Osteocyte (in vitro differentiated cells): ENCODE measurements at regions not wholly inside any gene's neighbourhood (a gene's known extent, or its start where the extent isn't known, plus 50 kb on each side); places are given as distances from the start of the nearest gene placed in this dataset.

Source experiments
- DNase-seq: peaks from one replicate; pipeline ENCODE4 v3.0.0; 2021; ENCODE audit warnings: mixed read lengths; ENCODE audit not compliant: unreplicated experiment; ENCODE audit errors: extremely low spot score
- H3K27ac Mint-ChIP-seq: one replicate; pipeline ENCODE4 v1.8.0; 2021; ENCODE audit warnings: mild to moderate bottlenecking, mixed read lengths; ENCODE audit not compliant: unreplicated experiment
- H3K27me3 Mint-ChIP-seq: one replicate; pipeline ENCODE4 v1.8.0; 2021; ENCODE audit warnings: mixed read lengths; ENCODE audit not compliant: unreplicated experiment
- H3K36me3 Mint-ChIP-seq: one replicate; pipeline ENCODE4 v1.8.0; 2021; ENCODE audit warnings: mixed read lengths; ENCODE audit not compliant: unreplicated experiment
- H3K4me1 Mint-ChIP-seq: one replicate; pipeline ENCODE4 v1.8.0; 2021; ENCODE audit warnings: mixed read lengths; ENCODE audit not compliant: unreplicated experiment
- H3K4me3 Mint-ChIP-seq: one replicate; pipeline ENCODE4 v1.8.0; 2021; ENCODE audit warnings: mild to moderate bottlenecking, moderate library complexity, mixed read lengths; ENCODE audit not compliant: unreplicated experiment
- H3K9me3 Mint-ChIP-seq: one replicate; pipeline ENCODE4 v1.8.0; 2021; ENCODE audit warnings: mixed read lengths; ENCODE audit not compliant: unreplicated experiment
- CTCF ChIP-seq: fragments of 200-600 bp; sonication (generic); IDR thresholded peaks from 2 replicates; pipeline ENCODE4 v1.5.0; 2021; ENCODE audit warnings: antibody characterized with exemption, mild to moderate bottlenecking, moderate library complexity

- TF ChIP-seq CTCF: no peak
- Mint-ChIP-seq H3K36me3 (no peaks in the 10 kb centered on the region), H3K4me3 (no peak overlapping the region), H3K27ac (peak overlapping the region; percentile 85), H3K4me1 (peaks cover 50% of the 10 kb centered on the region), H3K9me3 (no peaks in the 10 kb centered on the region), H3K27me3 (no peaks in the 10 kb centered on the region)
- DNase-seq: no peak
Observed at GRCh38 chr3:184659797-184660301, 52.0 kb downstream of the MAGEF1 start.

GRCh38 chr3:184658223-184658928, 53.5 kb downstream of the MAGEF1 start:
- H3K4me3 Mint-ChIP-seq: no peak overlapping the region
- H3K4me1 Mint-ChIP-seq: peaks cover 46% of the 10 kb centered on the region
- peak overlapping the region; percentile 85 for H3K27ac Mint-ChIP-seq
- H3K36me3 Mint-ChIP-seq: no peaks in the 10 kb centered on the region
- no peak for DNase-seq
- H3K9me3 Mint-ChIP-seq: peaks cover 6% of the 10 kb centered on the region
- TF ChIP-seq CTCF: no peak
- no peaks in the 10 kb centered on the region for H3K27me3 Mint-ChIP-seq

- H3K36me3 Mint-ChIP-seq: no peaks in the 10 kb centered on the region
- no peak overlapping the region for H3K4me3 Mint-ChIP-seq
- H3K9me3 Mint-ChIP-seq: peaks cover 6% of the 10 kb centered on the region
- H3K27me3 Mint-ChIP-seq: no peaks in the 10 kb centered on the region
- peaks cover 43% of the 10 kb centered on the region for H3K4me1 Mint-ChIP-seq
- no peak for DNase-seq
- H3K27ac Mint-ChIP-seq: no peak overlapping the region
- TF ChIP-seq CTCF: no peak
Observed at GRCh38 chr3:184656829-184657681, 54.8 kb downstream of the MAGEF1 start.

- no peaks in the 10 kb centered on the region for H3K27me3 Mint-ChIP-seq
- H3K4me1 Mint-ChIP-seq: peaks cover 40% of the 10 kb centered on the region
- H3K27ac Mint-ChIP-seq: no peak overlapping the region
- no peak for DNase-seq
- no peak overlapping the region for H3K4me3 Mint-ChIP-seq
- peaks cover 6% of the 10 kb centered on the region for H3K9me3 Mint-ChIP-seq
- no peaks in the 10 kb centered on the region for H3K36me3 Mint-ChIP-seq
- no peak for TF ChIP-seq CTCF
Observed at GRCh38 chr3:184656458-184656828, 55.4 kb downstream of the MAGEF1 start.

- no peaks in the 10 kb centered on the region for H3K27me3 Mint-ChIP-seq
- H3K27ac Mint-ChIP-seq: no peak overlapping the region
- no peak overlapping the region for H3K4me3 Mint-ChIP-seq
- no peaks in the 10 kb centered on the region for H3K36me3 Mint-ChIP-seq
- no peak for DNase-seq
- no peak for TF ChIP-seq CTCF
- peaks cover 36% of the 10 kb centered on the region for H3K4me1 Mint-ChIP-seq
- H3K9me3 Mint-ChIP-seq: peaks cover 6% of the 10 kb centered on the region
Observed at GRCh38 chr3:184655597-184655996, 56.3 kb downstream of the MAGEF1 start.
